HL-60 (cell line): ENCODE measurements at regions not wholly inside any gene's neighbourhood (a gene's known extent, or its start where the extent isn't known, plus 50 kb on each side); places are given as distances from the start of the nearest gene placed in this dataset.

Experiments used
- GABPA ChIP-seq: IDR thresholded peaks from 2 replicates; pipeline ENCODE4 v1.6.1; 2012; ENCODE audit warnings: low read depth
- POLR2AphosphoS5 ChIP-seq: IDR thresholded peaks from 2 replicates; pipeline ENCODE4 v1.6.1; 2012; ENCODE audit warnings: low read depth
- REST ChIP-seq: IDR thresholded peaks from 2 replicates; pipeline ENCODE4 v1.6.1; 2012; ENCODE audit warnings: low read depth; ENCODE audit not compliant: insufficient replicate concordance
- SPI1 ChIP-seq: IDR thresholded peaks from 2 replicates; pipeline ENCODE4 v1.6.1; 2012; ENCODE audit warnings: low read depth, mild to moderate bottlenecking, borderline replicate concordance
- TF ChIP-seq, protein P1 (sequence below): IDR thresholded peaks from one replicate; pipeline ENCODE4 v1.5.1; 2011; ENCODE audit warnings: low read length, control low read depth, inconsistent platforms; ENCODE audit not compliant: insufficient read depth

- TF ChIP-seq, protein P1, sequence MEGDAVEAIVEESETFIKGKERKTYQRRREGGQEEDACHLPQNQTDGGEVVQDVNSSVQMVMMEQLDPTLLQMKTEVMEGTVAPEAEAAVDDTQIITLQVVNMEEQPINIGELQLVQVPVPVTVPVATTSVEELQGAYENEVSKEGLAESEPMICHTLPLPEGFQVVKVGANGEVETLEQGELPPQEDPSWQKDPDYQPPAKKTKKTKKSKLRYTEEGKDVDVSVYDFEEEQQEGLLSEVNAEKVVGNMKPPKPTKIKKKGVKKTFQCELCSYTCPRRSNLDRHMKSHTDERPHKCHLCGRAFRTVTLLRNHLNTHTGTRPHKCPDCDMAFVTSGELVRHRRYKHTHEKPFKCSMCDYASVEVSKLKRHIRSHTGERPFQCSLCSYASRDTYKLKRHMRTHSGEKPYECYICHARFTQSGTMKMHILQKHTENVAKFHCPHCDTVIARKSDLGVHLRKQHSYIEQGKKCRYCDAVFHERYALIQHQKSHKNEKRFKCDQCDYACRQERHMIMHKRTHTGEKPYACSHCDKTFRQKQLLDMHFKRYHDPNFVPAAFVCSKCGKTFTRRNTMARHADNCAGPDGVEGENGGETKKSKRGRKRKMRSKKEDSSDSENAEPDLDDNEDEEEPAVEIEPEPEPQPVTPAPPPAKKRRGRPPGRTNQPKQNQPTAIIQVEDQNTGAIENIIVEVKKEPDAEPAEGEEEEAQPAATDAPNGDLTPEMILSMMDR: no peak
- TF ChIP-seq POLR2AphosphoS5 (no peak), REST (no peak), GABPA (no peak), SPI1 (no peak)
These were observed 85.5 kb upstream of the PITX1 start for GRCh38 chr5:135119481-135119880.
